Hematopoietic multipotent progenitor cell treated with erythropoietin and hydrocortisone succinate and interleukin-3 and kit ligand, for 8 days (in vitro differentiated cells): ENCODE measurements at regions not wholly inside any gene's neighbourhood (a gene's known extent, or its start where the extent isn't known, plus 50 kb on each side); places are given as distances from the start of the nearest gene placed in this dataset.
"Not testable (repeated sequence)": the region's sequence is repeated elsewhere in the genome, so short reads cannot be mapped to it uniquely, and the experiment has no call there.

Experiments used
- DNase-seq: peaks from one replicate; pipeline ENCODE4 v3.0.0-alpha.2; 2015

- DNase-seq = no peak
Measured at GRCh38 chr10:125554016-125554703, 128.8 kb downstream of the TEX36 start.

- DNase-seq = no peak
Measured at GRCh38 chr10:125553091-125553490, 129.9 kb downstream of the TEX36 start.

GRCh38 chr10:125551247-125551646 lies 131.7 kb downstream of the TEX36 start:
- DNase-seq = no peak

- no peak for DNase-seq
Measured at GRCh38 chr10:125550362-125550761, 132.6 kb downstream of the TEX36 start.

GRCh38 chr10:125549653-125550052 lies 133.3 kb downstream of the TEX36 start:
- no peak for DNase-seq

GRCh38 chr10:125548878-125549277 lies 134.1 kb downstream of the TEX36 start:
- no peak for DNase-seq

GRCh38 chr10:125548356-125548755 lies 134.6 kb downstream of the TEX36 start:
- no peak for DNase-seq

- no peak for DNase-seq
Measured at GRCh38 chr10:125547010-125547650, 135.8 kb downstream of the TEX36 start.

- DNase-seq = no peak
Measured at GRCh38 chr10:125543796-125544195, 139.2 kb downstream of the TEX36 start.

- DNase-seq = no peak
Measured at GRCh38 chr10:125538947-125539731, 143.8 kb downstream of the TEX36 start.

GRCh38 chr10:125536236-125536635 lies 146.7 kb downstream of the TEX36 start:
- no peak for DNase-seq

GRCh38 chr10:125535559-125535958 lies 147.4 kb downstream of the TEX36 start:
- no peak for DNase-seq

- DNase-seq = no peak
Measured at GRCh38 chr10:125534515-125534914, 148.4 kb downstream of the TEX36 start.

GRCh38 chr10:125533866-125534265 lies 149.1 kb downstream of the TEX36 start:
- DNase-seq = no peak

GRCh38 chr10:125531465-125531864 lies 151.5 kb downstream of the TEX36 start:
- no peak for DNase-seq

GRCh38 chr10:125523347-125523746 lies 159.6 kb downstream of the TEX36 start:
- no peak for DNase-seq

GRCh38 chr10:125521721-125522680 lies 161.0 kb downstream of the TEX36 start:
- peak; percentile 38 for DNase-seq

- no peak for DNase-seq
Measured at GRCh38 chr10:125520968-125521367, 162.0 kb downstream of the TEX36 start.

- not testable (repeated sequence) for DNase-seq
Measured at GRCh38 chr10:125518397-125518796, 164.6 kb downstream of the TEX36 start.

GRCh38 chr10:125515571-125515970 lies 167.4 kb downstream of the TEX36 start:
- no peak for DNase-seq

GRCh38 chr10:125514206-125515162 lies 168.5 kb downstream of the TEX36 start:
- no peak for DNase-seq
